HUES64 (cell line): ENCODE measurements at regions not wholly inside any gene's neighbourhood (a gene's known extent, or its start where the extent isn't known, plus 50 kb on each side); places are given as distances from the start of the nearest gene placed in this dataset.
"Not testable (repeated sequence)": the region's sequence is repeated elsewhere in the genome, so short reads cannot be mapped to it uniquely, and the experiment has no call there.

ENCODE experiments used
- H3K27ac ChIP-seq: 2 replicates; pipeline ENCODE4 v1.7.0; 2013; ENCODE audit warnings: low read depth, low read length, inconsistent platforms
- H3K27me3 ChIP-seq: 2 replicates; pipeline ENCODE4 v1.6.1; 2013; ENCODE audit warnings: mild to moderate bottlenecking, low read length; ENCODE audit not compliant: insufficient read depth
- H3K36me3 ChIP-seq: 2 replicates; pipeline ENCODE4 v1.6.1; 2013; ENCODE audit warnings: mild to moderate bottlenecking, low read length; ENCODE audit not compliant: insufficient read depth
- H3K4me1 ChIP-seq: 2 replicates; pipeline ENCODE4 v1.6.1; 2013; ENCODE audit warnings: mild to moderate bottlenecking, low read length, moderate library complexity; ENCODE audit not compliant: insufficient read depth
- H3K4me3 ChIP-seq: 2 replicates; pipeline ENCODE4 v1.5.1; 2013; ENCODE audit warnings: mild to moderate bottlenecking, low read length, moderate library complexity
- H3K9ac ChIP-seq: 2 replicates; pipeline ENCODE4 v1.6.1; 2013; ENCODE audit warnings: mild to moderate bottlenecking, low read depth, low read length
- H3K9me3 ChIP-seq: 2 replicates; pipeline ENCODE4 v1.6.1; 2013; ENCODE audit warnings: low read depth, low read length; ENCODE audit not compliant: insufficient read depth
- WGBS: fragments of 150-250, 120-280 bp; methylation state at CpG from one replicate; pipeline ENCODE4 v1.1.7; 2013; ENCODE audit warnings: missing lambda C conversion rate; 5-methylcytosine and 5-hydroxymethylcytosine counted together

DNA sequence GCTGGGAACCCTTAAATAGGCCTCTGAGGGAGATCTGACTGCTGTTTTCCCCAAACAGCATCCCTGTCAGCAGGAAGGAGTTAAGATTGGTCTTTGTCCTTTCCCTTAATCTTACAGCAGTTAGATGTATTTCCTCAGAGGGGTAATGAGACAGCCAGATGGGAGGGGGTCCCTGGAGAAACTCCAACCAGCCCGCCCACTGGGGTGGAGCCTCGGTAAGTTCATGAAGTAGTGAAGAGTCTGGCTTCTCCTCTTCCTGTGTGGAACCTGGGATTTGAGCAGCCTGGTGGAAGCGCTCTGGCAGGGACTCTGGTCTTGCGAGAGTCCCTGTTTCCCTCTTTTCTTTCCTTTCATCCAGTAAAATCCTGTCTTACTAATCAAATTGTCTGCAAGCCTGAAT is 330.0 kb downstream of the TLL1 start:
- no peak overlapping the region for H3K9ac ChIP-seq
- no peaks in the 10 kb centered on the region for H3K27me3 ChIP-seq
- H3K9me3 ChIP-seq, result no peaks in the 10 kb centered on the region
- H3K27ac ChIP-seq, result no peak overlapping the region
- no peak overlapping the region for H3K4me3 ChIP-seq
- no peaks in the 10 kb centered on the region for H3K4me1 ChIP-seq
- 91% methylated on average over 4 of the region's 4 CpGs for WGBS
- H3K36me3 ChIP-seq, result no peaks in the 10 kb centered on the region

DNA sequence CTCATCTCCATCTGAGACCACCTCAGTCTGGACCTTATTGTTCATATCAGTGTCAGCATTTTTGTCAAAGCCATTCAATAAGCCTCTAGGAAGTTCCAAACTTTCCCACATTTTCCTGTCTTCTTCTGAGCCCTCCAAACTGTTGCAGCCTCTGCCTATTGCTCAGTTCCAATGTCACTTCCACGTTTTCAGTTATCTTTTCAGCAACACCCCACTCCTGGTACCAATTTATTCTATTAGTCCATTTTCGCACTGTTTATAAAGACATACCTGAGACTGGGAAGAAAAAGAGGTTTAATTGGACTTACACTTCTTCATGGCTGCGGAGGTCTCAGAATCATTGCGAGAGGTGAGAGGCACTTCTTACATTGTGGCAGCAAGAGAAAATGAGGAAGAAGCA is 339.3 kb downstream of the TLL1 start:
- not testable (repeated sequence) for H3K4me3 ChIP-seq, H3K27me3 ChIP-seq, H3K9ac ChIP-seq, H3K36me3 ChIP-seq, H3K27ac ChIP-seq, H3K4me1 ChIP-seq
- peaks cover 37% of the 10 kb centered on the region for H3K9me3 ChIP-seq
- WGBS, result 92% methylated on average over 4 of the region's 4 CpGs

DNA sequence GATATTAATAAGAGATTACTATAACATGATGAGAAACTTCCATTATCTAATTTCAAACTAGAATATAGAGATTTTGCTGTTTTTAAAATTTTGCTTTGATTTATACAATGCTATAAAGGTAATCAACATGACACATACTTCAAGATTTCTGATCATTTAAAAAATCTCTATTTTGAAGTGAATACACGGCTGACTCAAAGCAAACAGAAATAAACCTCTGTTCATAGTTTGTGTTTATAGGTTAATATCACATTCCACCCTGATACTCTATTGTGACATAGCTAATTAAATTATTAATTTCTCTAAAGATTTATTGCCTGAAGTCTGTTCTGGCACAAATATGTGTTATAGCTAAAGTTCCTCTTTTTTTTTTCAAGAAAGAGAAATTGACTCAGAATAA is 349.2 kb downstream of the TLL1 start:
- Histone ChIP-seq H3K36me3 (no peaks in the 10 kb centered on the region), H3K9me3 (no peaks in the 10 kb centered on the region), H3K4me1 (no peaks in the 10 kb centered on the region), H3K27ac (no peak overlapping the region), H3K4me3 (no peak overlapping the region), H3K9ac (no peak overlapping the region), H3K27me3 (no peaks in the 10 kb centered on the region)
- no CpG with 5 or more reads among the region's 1 CpG for WGBS

DNA sequence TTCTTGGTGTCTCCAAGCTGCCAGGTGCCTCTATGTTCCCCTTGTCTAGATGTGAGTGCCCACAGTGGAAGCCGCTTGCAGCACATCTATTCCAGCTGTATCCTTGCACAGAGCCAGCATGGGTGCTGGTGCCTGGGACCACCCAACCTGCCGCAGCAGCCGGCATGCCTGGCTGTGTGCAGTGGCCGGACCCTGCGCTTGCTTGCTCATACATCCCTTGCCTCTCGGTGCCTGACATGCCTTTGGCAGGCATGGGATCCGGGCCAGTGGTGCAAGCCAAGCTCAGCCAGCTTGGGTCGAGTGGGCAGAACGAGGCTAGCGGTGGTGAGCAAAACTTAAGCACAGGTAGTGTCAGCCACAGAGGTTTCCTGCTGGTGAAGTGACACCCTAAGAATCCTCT is 355.1 kb downstream of the TLL1 start:
- no peaks in the 10 kb centered on the region for H3K4me1 ChIP-seq
- no peaks in the 10 kb centered on the region for H3K27me3 ChIP-seq
- no peaks in the 10 kb centered on the region for H3K36me3 ChIP-seq
- 97% methylated on average over 10 of the region's 10 CpGs for whole genome bisulfite sequencing
- no peak overlapping the region for H3K27ac ChIP-seq
- no peak overlapping the region for H3K9ac ChIP-seq
- peaks cover 11% of the 10 kb centered on the region; the same call in 1 of the 2 replicates for H3K9me3 ChIP-seq
- H3K4me3 ChIP-seq, result no peak overlapping the region

DNA sequence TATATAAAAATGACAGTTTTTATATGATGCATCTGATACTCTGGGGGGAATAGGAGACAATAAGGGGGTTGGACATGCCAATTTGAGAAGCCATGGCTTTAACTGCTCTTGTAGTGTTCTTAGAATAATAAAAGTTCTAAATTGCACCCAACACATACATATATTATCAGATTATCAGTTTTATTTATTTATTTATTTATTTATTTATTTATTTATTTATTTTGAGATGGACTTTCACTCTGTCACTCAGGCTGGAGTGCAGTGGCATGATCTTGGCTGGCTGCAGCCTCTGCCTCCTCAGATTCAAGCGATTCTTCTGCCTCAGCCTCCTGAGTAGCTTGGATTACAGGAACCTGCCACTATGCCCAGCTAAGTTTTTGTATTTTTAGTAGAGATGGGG is 356.8 kb downstream of the TLL1 start:
- H3K4me1 ChIP-seq, result no peaks in the 10 kb centered on the region
- 96% methylated on average over 1 of the region's 1 CpG for WGBS
- H3K27me3 ChIP-seq, result no peaks in the 10 kb centered on the region
- H3K36me3 ChIP-seq, result no peaks in the 10 kb centered on the region
- H3K9me3 ChIP-seq, result peaks cover 11% of the 10 kb centered on the region; the same call in 1 of the 2 replicates
- no peak overlapping the region for H3K4me3 ChIP-seq
- no peak overlapping the region for H3K27ac ChIP-seq
- H3K9ac ChIP-seq, result no peak overlapping the region

DNA sequence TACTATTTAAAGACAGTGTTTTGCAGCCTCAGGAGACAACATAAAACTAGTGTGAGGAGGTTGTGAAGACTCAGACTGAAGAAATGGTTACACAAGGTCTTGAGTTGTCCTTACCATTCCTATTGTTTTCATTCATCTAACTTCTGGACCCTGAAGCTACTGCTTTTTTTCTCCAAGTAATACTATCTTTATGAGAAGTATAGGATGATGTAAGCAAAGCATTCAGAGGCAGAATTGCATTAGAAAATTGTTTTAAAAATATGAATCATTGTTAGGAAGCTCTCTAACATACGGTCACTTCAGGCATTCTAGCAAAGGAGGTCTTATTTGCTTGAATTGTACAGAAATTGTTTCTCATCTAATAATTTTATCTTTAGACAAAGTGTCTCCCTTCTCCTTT is 357.8 kb downstream of the TLL1 start:
- WGBS, result 100% methylated on average over 1 of the region's 1 CpG
- H3K4me3 ChIP-seq, result no peak overlapping the region
- H3K27ac ChIP-seq, result no peak overlapping the region
- no peaks in the 10 kb centered on the region for H3K4me1 ChIP-seq
- H3K9ac ChIP-seq, result no peak overlapping the region
- H3K27me3 ChIP-seq, result no peaks in the 10 kb centered on the region
- peaks cover 11% of the 10 kb centered on the region; the same call in 1 of the 2 replicates for H3K9me3 ChIP-seq
- no peaks in the 10 kb centered on the region for H3K36me3 ChIP-seq

DNA sequence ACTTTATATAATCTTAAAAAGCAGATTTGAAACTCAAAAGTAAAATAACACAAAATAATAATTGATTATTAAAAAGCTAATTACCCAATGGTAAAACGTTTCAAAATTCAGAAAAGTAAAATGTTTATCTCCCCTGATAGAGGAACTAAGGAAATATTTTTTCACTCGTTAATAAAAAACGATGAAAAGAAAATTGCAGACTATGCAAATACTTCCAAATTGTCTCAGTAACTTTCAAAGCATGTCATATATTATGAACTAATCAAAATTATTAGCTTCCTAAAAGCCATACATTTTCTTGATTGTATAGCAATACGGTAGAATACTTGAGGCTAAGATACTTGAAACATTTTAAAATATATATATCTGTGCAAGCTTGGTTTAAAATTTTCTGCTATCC is 366.3 kb downstream of the TLL1 start:
- H3K9me3 ChIP-seq, result no peaks in the 10 kb centered on the region
- H3K27me3 ChIP-seq, result no peaks in the 10 kb centered on the region
- no peak overlapping the region for H3K4me3 ChIP-seq
- H3K9ac ChIP-seq, result no peak overlapping the region
- WGBS, result 100% methylated on average over 2 of the region's 4 CpGs
- no peaks in the 10 kb centered on the region for H3K36me3 ChIP-seq
- no peaks in the 10 kb centered on the region for H3K4me1 ChIP-seq
- H3K27ac ChIP-seq, result no peak overlapping the region

DNA sequence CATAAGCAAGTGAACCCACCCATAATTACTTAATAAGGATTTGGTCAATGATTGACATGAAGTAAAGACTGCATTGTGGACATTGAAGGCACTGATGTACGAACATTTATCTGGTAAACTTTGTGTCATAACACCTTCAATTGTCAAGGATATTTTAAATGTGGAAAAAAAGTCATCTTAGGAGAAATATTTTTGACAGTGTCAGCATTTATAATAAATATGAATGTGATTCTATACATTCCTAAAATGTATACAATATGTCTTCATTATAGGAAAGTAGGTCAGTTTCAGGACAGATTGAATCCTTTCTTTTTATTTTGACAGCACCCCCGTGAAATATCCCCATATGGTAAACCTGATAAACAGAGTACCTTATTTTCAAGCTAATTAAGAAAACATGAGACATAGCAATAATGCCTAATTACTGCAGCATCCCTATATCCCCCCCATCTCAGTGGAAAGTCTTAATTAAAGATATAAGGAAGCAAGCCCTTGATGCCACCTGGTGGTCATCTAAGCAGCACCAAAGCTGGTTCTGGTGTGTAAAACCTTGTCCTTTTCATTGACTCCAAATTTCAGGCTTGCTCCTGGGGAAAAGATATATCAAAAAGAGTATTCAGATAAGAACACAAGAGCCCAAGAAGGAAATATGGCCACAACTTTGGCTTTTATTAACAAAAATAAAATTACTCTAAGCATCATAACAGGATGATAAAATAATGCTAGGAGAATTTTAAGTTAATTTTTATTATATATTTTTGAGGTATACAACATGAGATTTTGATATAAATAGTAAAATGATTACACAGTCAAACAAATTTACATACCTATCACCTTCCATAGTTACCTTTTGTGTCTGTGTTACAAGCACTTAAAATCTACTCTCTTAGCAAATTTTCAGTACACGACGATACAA is 379.7 kb downstream of the TLL1 start:
- Histone ChIP-seq H3K27me3 (no peaks in the 10 kb centered on the region), H3K4me1 (no peaks in the 10 kb centered on the region), H3K9ac (no peak overlapping the region), H3K9me3 (no peaks in the 10 kb centered on the region), H3K27ac (no peak overlapping the region), H3K36me3 (no peaks in the 10 kb centered on the region), H3K4me3 (no peak overlapping the region)
- 88% methylated on average over 4 of the region's 4 CpGs for WGBS

DNA sequence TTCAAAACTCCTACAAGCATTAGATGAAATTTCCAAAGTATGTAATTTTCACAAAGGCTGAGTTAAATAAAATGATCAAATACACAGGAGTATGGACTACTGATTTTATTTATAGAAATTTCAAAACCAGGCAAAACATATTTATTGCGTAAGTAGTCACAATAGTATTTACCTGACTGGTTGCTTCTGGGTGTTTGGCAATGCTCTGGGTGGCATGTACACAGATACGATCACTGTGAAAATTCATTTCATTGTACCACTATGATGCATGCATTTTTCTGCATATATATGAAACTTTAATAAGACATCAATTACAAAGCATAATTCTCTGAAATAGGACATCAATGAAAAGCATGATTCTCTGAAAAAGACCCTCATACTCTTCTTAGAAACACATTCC is 384.2 kb downstream of the TLL1 start:
- Histone ChIP-seq H3K27me3 (no peaks in the 10 kb centered on the region), H3K4me1 (no peaks in the 10 kb centered on the region), H3K36me3 (no peaks in the 10 kb centered on the region), H3K9me3 (no peaks in the 10 kb centered on the region), H3K4me3 (no peak overlapping the region), H3K27ac (no peak overlapping the region), H3K9ac (no peak overlapping the region)
- 100% methylated on average over 2 of the region's 2 CpGs for WGBS

DNA sequence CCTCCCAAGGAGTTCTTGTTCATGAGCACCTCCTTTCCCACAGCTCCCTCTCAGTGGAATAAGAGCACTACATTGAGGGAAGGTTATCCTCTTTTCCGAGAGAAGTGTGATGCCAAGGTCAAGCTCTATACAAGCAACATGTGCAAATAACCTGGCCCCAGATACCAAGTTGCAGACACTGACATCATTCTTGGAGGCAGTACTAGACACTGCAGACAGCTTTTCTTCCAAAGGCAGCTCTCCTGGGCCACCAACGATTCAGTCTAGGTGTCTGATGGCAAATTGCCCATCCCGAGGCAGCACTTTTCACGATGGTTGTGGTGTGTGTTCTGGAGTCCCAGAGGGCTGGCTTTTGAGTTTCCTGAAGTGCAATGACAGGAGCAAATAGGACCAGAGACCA is 384.9 kb downstream of the TLL1 start:
- no peak overlapping the region for H3K9ac ChIP-seq

DNA sequence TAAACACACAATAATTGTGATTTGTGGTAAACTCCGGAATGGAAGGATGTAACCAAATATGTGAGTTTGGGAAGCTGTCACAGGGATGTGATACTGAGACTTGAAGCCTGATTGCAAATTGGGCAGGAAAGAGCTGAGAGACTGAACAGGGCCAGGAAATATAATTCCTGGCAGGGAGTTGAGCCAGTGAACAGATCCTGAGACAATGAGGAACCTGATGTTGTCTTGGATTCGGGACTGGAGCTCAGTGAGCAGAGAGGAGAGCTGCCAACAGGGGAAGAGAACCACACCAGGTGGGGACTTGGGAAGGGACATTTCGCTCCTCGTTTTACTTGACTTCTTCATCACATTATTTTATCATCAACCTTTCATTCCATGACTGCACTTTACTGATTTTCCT is 386.0 kb downstream of the TLL1 start:
- Histone ChIP-seq H3K27me3 (no peaks in the 10 kb centered on the region), H3K9me3 (no peaks in the 10 kb centered on the region), H3K9ac (no peak overlapping the region), H3K27ac (no peak overlapping the region), H3K36me3 (no peaks in the 10 kb centered on the region), H3K4me1 (no peaks in the 10 kb centered on the region), H3K4me3 (no peak overlapping the region)
- 90% methylated on average over 4 of the region's 4 CpGs for whole genome bisulfite sequencing

More for the DNA sequence above, 384.9 kb downstream of the TLL1 start:
- Histone ChIP-seq H3K9me3 (no peaks in the 10 kb centered on the region), H3K27me3 (no peaks in the 10 kb centered on the region), H3K4me3 (no peak overlapping the region), H3K4me1 (no peaks in the 10 kb centered on the region), H3K27ac (no peak overlapping the region), H3K36me3 (no peaks in the 10 kb centered on the region)
- WGBS, result 92% methylated on average over 4 of the region's 4 CpGs
